ENCODE measurements at regions not wholly inside any gene's neighbourhood (a gene's known extent, or its start where the extent isn't known, plus 50 kb on each side); places are given as distances from the start of the nearest gene placed in this dataset.

DNA sequence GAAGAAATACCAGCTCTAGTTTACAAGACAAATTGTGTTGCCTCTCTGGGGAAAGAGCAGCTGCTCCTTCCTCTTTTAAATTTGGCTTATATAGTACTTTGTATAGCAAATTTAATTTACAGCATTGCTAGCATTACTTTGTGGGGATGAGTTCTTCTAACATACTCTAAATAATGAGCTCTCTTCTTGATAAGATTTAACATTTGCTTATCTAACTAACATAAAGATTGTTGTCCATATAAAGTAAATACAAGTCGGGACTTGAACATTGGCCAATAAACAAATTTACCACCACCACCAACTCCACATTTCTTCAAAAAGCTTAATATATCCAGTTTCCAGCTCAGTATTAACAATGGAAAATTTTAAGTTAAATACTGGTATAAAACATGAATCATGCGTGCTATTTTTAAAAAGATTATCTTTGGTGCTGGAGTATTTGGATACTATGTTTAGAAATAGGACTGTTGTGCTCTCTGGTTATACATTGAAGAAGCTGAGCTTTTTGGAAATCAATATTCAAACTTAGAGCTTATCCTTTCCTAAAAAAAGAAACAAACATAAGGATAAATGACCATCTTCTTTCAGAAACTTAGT is 1146.9 kb upstream of the GJE1 start:
- TF ChIP-seq YY1 (IDR thresholded peaks at IDR 0.05; ENCODE audit: insufficient read depth, insufficient read length): no peak
- no peak for TF ChIP-seq ZNF274 (IDR thresholded peaks at IDR 0.05; ENCODE audit: low read depth, low read length)
- TF ChIP-seq SUZ12 (IDR thresholded peaks at IDR 0.05; ENCODE audit: extremely low read depth, insufficient read depth, insufficient read length): no peak
